ENCODE measurements at regions not wholly inside any gene's neighbourhood (a gene's known extent, or its start where the extent isn't known, plus 50 kb on each side); places are given as distances from the start of the nearest gene placed in this dataset.

DNA sequence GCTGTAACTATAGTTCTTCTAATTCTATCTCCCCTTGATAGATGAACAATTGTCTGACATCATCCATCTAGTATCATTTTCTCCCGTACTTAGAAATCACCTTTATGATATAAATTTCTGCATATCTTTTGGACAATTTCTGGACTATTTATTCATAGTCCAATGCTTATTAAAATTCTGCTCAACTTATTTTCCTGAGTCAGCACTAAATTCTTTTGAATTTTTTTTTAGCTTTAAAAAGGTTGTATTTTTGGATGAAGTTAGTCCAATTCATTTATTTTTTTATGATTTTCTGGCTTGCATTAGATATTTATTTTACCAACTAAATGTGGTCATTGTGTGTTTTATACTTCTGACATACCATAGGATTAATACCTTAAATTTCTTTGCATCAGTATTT lies 538.5 kb upstream of the DCC start:
- no peaks in the 10 kb centered on the region for H3K27me3 ChIP-seq (replicated peaks; ENCODE audit: insufficient read depth)
- no peak overlapping the region for H3K4me3 ChIP-seq
- H3K9me3 ChIP-seq = no peaks in the 10 kb centered on the region
- 38% methylated on average over 1 of the region's 1 CpG for WGBS
- no peaks in the 10 kb centered on the region for H3K36me3 ChIP-seq
- intact Hi-C loops (cut with DNase I) = no loop called here
- TF ChIP-seq POLR2AphosphoS5 (IDR thresholded peaks at IDR 0.05) = no peak
- TF ChIP-seq, protein P1, sequence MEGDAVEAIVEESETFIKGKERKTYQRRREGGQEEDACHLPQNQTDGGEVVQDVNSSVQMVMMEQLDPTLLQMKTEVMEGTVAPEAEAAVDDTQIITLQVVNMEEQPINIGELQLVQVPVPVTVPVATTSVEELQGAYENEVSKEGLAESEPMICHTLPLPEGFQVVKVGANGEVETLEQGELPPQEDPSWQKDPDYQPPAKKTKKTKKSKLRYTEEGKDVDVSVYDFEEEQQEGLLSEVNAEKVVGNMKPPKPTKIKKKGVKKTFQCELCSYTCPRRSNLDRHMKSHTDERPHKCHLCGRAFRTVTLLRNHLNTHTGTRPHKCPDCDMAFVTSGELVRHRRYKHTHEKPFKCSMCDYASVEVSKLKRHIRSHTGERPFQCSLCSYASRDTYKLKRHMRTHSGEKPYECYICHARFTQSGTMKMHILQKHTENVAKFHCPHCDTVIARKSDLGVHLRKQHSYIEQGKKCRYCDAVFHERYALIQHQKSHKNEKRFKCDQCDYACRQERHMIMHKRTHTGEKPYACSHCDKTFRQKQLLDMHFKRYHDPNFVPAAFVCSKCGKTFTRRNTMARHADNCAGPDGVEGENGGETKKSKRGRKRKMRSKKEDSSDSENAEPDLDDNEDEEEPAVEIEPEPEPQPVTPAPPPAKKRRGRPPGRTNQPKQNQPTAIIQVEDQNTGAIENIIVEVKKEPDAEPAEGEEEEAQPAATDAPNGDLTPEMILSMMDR (IDR thresholded peaks at IDR 0.05) = no peak
- TF ChIP-seq POLR2A (IDR thresholded peaks at IDR 0.05) = no peak
- H3K4me1 ChIP-seq (replicated peaks) = no peaks in the 10 kb centered on the region
- no peak overlapping the region for H3K27ac ChIP-seq
- no peak for DNase-seq (ENCODE audit: low spot score)

DNA sequence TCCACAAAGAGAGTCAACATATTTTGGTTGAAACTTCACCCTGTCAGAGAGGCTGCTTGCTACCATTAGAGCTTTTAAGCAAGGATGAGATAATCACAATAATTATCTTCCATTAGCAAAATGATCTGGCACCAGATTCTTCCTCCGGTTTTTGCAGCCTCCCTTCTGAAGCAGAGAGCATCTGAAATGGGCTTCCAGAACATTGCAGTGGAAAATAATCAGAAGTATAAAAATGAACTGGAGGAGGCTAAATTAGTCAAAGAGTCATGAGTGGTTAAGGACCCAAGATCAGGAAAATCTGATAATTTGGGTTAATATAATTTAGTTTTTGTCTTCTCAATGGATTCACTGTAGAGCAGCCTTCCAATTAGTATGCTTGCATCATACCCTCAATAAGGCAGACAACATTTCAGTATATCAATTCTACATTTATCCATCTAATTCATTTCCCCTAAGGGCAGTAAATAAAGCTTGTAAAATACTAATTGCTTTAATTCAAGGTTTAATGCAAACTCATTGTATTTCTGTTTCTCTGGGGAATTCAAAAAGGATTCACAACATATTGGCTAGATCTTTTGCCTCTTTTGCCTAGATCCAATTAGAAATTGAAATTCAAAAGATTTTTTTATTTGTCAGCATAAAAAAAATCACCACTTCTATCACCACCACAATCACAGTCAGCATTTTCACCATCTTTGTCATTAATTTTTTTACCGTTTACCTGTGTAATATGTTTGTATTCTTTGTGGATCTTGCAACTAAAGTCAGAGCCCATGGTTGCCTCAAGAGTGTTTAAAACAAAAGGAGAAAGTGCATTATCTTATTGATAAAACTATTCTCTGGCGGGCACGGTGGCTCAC lies 537.2 kb upstream of the DCC start:
- Histone ChIP-seq H3K36me3 (no peaks in the 10 kb centered on the region), H3K9me3 (no peaks in the 10 kb centered on the region), H3K4me3 (no peak overlapping the region), H3K4me1 (replicated peaks) (no peaks in the 10 kb centered on the region), H3K27me3 (replicated peaks; ENCODE audit: insufficient read depth) (no peaks in the 10 kb centered on the region), H3K27ac (no peak overlapping the region)
- 89% methylated on average over 4 of the region's 4 CpGs for WGBS
- intact Hi-C loops (cut with DNase I) = no loop called here
- no peak for TF ChIP-seq POLR2A (IDR thresholded peaks at IDR 0.05)
- TF ChIP-seq, protein P1 (IDR thresholded peaks at IDR 0.05) = no peak
- TF ChIP-seq POLR2AphosphoS5 (IDR thresholded peaks at IDR 0.05) = no peak
- no peak for DNase-seq (ENCODE audit: low spot score)

DNA sequence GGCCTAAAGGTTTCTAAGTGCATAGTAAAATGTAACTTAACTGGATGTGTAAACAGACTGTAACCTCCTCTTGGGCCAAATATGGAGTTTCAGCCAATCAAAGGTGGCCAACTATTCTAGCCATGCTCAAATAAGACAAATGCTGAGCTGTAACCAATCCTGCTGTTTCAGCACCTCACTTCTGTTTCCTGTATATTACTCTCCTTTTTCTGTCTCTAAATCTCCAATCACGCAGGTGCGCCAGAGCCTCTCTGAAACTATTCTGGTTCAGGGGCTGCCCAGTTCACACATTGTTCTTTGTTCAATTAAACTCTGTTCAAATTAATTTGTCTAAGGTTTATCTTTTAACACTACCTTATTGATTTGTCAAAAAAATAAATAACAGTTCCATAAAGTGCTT lies 532.7 kb upstream of the DCC start:
- no peak for DNase-seq (ENCODE audit: low spot score)
- no peaks in the 10 kb centered on the region for H3K9me3 ChIP-seq
- 90% methylated on average over 2 of the region's 2 CpGs for WGBS
- H3K27ac ChIP-seq = no peak overlapping the region
- H3K36me3 ChIP-seq = no peaks in the 10 kb centered on the region
- no peaks in the 10 kb centered on the region for H3K4me1 ChIP-seq (replicated peaks)
- no peak overlapping the region for H3K4me3 ChIP-seq
- intact Hi-C loops (cut with DNase I) = no loop called here
- TF ChIP-seq, protein P1 (IDR thresholded peaks at IDR 0.05) = no peak
- TF ChIP-seq POLR2AphosphoS5 (IDR thresholded peaks at IDR 0.05) (no peak), POLR2A (IDR thresholded peaks at IDR 0.05) (no peak)
- H3K27me3 ChIP-seq (replicated peaks; ENCODE audit: insufficient read depth) = no peaks in the 10 kb centered on the region

DNA sequence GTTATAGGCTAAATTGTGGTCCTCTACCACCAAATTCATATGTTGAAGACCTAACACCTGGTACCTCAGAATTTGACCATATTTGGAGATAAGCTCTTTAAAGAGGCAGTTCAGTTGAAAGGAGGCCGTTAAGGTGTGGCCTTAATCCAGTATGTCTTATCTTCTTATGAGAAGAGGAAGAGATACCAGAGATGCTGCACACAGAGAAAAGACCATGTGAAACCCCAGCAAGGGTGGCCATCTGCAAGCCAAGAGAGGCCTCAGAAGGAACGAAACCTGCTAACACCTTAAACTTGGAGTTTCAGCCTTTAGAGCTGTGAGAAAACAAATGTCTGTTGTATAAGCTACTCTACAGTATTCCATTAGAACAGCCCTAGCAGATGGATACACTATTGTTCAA lies 528.1 kb upstream of the DCC start:
- Histone ChIP-seq H3K27me3 (replicated peaks; ENCODE audit: insufficient read depth) (no peaks in the 10 kb centered on the region), H3K4me1 (replicated peaks) (no peaks in the 10 kb centered on the region), H3K4me3 (no peak overlapping the region), H3K36me3 (no peaks in the 10 kb centered on the region), H3K9me3 (no peaks in the 10 kb centered on the region), H3K27ac (no peak overlapping the region)
- intact Hi-C loops (cut with DNase I) = no loop called here
- DNase-seq (ENCODE audit: low spot score) = no peak
- 95% methylated on average over 2 of the region's 2 CpGs for WGBS
- no peak for TF ChIP-seq POLR2A (IDR thresholded peaks at IDR 0.05)
- TF ChIP-seq, protein P1 (IDR thresholded peaks at IDR 0.05) = no peak
- TF ChIP-seq POLR2AphosphoS5 (IDR thresholded peaks at IDR 0.05) = no peak

DNA sequence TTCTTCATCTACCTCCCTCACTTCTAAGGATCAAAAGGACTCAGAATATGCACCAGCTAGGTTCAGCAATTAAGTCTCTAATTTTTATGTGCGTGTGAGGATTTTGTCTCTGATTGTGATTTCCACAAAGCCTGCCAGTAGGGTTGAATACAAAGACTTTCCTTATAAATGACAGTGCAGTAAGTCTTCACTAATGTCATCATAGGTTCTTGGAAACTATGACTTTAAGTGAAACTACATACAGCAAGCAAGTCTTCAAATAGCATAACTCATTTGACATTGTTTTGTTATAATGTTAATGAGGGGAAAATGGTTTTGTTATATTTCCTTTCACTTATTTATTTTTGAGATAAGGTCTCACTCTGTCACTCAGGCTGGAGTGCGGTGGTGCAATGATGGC lies 526.3 kb upstream of the DCC start:
- intact Hi-C loops (cut with DNase I) = no loop called here
- H3K27me3 ChIP-seq (replicated peaks; ENCODE audit: insufficient read depth) = no peaks in the 10 kb centered on the region
- no peaks in the 10 kb centered on the region for H3K36me3 ChIP-seq
- no peaks in the 10 kb centered on the region for H3K9me3 ChIP-seq
- no peak overlapping the region for H3K4me3 ChIP-seq
- TF ChIP-seq, protein P1 (IDR thresholded peaks at IDR 0.05) = no peak
- no peak for TF ChIP-seq POLR2A (IDR thresholded peaks at IDR 0.05)
- no peak for TF ChIP-seq POLR2AphosphoS5 (IDR thresholded peaks at IDR 0.05)
- no peak overlapping the region for H3K27ac ChIP-seq
- DNase-seq (ENCODE audit: low spot score) = no peak
- H3K4me1 ChIP-seq (replicated peaks) = no peaks in the 10 kb centered on the region
- WGBS = 73% methylated on average over 2 of the region's 2 CpGs
